GM23338 (cell line): ENCODE measurements at regions not wholly inside any gene's neighbourhood (a gene's known extent, or its start where the extent isn't known, plus 50 kb on each side); places are given as distances from the start of the nearest gene placed in this dataset.

Experiments
- ATAC-seq: fragments of 200-7000 bp; cut with Tn5 transposase; 3 replicates; pipeline ENCODE4 v1.9.1; 2020
- DNase-seq: peaks from one replicate; pipeline ENCODE4 v3.0.0-alpha.2; 2015; ENCODE audit warnings: low spot score
- H2AFZ ChIP-seq: fragments of 200-600 bp; sonication (generic); 2 replicates; pipeline ENCODE4 v1.8.0; 2016; ENCODE audit warnings: antibody characterized with exemption, mild to moderate bottlenecking, moderate library complexity
- H3F3A ChIP-seq: fragments of 200-600 bp; sonication (generic); replicated peaks from 2 replicates; pipeline ENCODE4 v1.8.0; 2017; ENCODE audit warnings: antibody characterized with exemption, mixed run types, low read depth
- H3K27ac ChIP-seq: fragments of 200-600 bp; sonication (generic); 2 replicates; pipeline ENCODE4 v1.6.1; 2016; ENCODE audit warnings: low read depth
- H3K27me3 ChIP-seq: fragments of 200-600 bp; sonication (generic); 2 replicates; pipeline ENCODE4 v1.8.0; 2016; ENCODE audit warnings: mild to moderate bottlenecking, mixed run types, moderate library complexity; ENCODE audit not compliant: insufficient read depth
- H3K36me3 ChIP-seq: fragments of 200-600 bp; sonication (generic); 2 replicates; pipeline ENCODE4 v1.8.0; 2016; ENCODE audit warnings: mild to moderate bottlenecking; ENCODE audit not compliant: insufficient read depth
- H3K4me1 ChIP-seq: fragments of 200-600 bp; sonication (generic); 2 replicates; pipeline ENCODE4 v1.8.0; 2016; ENCODE audit warnings: mild to moderate bottlenecking, moderate library complexity; ENCODE audit not compliant: insufficient read depth
- H3K4me2 ChIP-seq: fragments of 200-600 bp; sonication (generic); 2 replicates; pipeline ENCODE4 v1.7.1; 2017; ENCODE audit warnings: mixed run types
- H3K4me3 ChIP-seq: fragments of 200-600 bp; sonication (generic); 2 replicates; pipeline ENCODE4 v1.6.1; 2016; ENCODE audit warnings: mixed run types
- H3K79me2 ChIP-seq: fragments of 200-600 bp; sonication (generic); replicated peaks from 2 replicates; pipeline ENCODE4 v1.8.0; 2017; ENCODE audit warnings: mild to moderate bottlenecking; ENCODE audit not compliant: insufficient read depth
- H3K9me2 ChIP-seq: fragments of 200-600 bp; sonication (generic); 2 replicates; pipeline ENCODE4 v1.8.0; 2017; ENCODE audit not compliant: insufficient read depth
- H4K20me1 ChIP-seq: fragments of 200-600 bp; sonication (generic); replicated peaks from 2 replicates; pipeline ENCODE4 v1.8.0; 2017; ENCODE audit warnings: mild to moderate bottlenecking; ENCODE audit not compliant: insufficient read depth
- H3K27ac Mint-ChIP-seq: 2 replicates; pipeline ENCODE4 v1.8.0; 2020; ENCODE audit warnings: inconsistent platforms, mild to moderate bottlenecking, moderate library complexity, mixed read lengths
- H3K27me3 Mint-ChIP-seq: 3 replicates; pipeline ENCODE4 v1.8.0; 2022; ENCODE audit warnings: low read depth, mild to moderate bottlenecking, moderate library complexity, mixed read lengths, inconsistent platforms; ENCODE audit not compliant: insufficient read depth, poor library complexity
- H3K36me3 Mint-ChIP-seq: 3 replicates; pipeline ENCODE4 v1.8.0; 2021; ENCODE audit warnings: low read depth, mild to moderate bottlenecking, inconsistent platforms, moderate library complexity, mixed read lengths
- H3K4me1 Mint-ChIP-seq: 3 replicates; pipeline ENCODE4 v1.8.0; 2020; ENCODE audit warnings: mild to moderate bottlenecking, inconsistent platforms, mixed read lengths
- H3K4me3 Mint-ChIP-seq: 3 replicates; pipeline ENCODE4 v1.8.0; 2021; ENCODE audit warnings: moderate library complexity, mild to moderate bottlenecking, inconsistent platforms, mixed read lengths
- H3K9me3 Mint-ChIP-seq: 3 replicates; pipeline ENCODE4 v1.8.0; 2020; ENCODE audit warnings: moderate library complexity, mild to moderate bottlenecking, inconsistent platforms, mixed read lengths
- CREB1 ChIP-seq: fragments of 250-450 bp; sonication (Bioruptor Pico); IDR thresholded peaks from 2 replicates; pipeline ENCODE4 v1.5.0; 2020; ENCODE audit warnings: low read depth, mild to moderate bottlenecking, moderate library complexity
- ETS1 ChIP-seq: IDR thresholded peaks from 2 replicates; pipeline ENCODE4 v1.6.1; 2016; ENCODE audit warnings: antibody characterized with exemption
- EZH2 ChIP-seq: fragments of 200-600 bp; sonication (generic); IDR thresholded peaks from one replicate; pipeline ENCODE4 v1.8.0; 2017; ENCODE audit warnings: antibody characterized with exemption, mild to moderate bottlenecking, low read depth; ENCODE audit not compliant: unreplicated experiment
- JUNB ChIP-seq: IDR thresholded peaks from one replicate; pipeline ENCODE4 v1.6.1; 2016; ENCODE audit warnings: antibody characterized with exemption; ENCODE audit not compliant: unreplicated experiment
- NANOG ChIP-seq: IDR thresholded peaks from 2 replicates; pipeline ENCODE4 v1.6.1; 2016; ENCODE audit warnings: antibody characterized with exemption, borderline replicate concordance
- REST ChIP-seq: IDR thresholded peaks from one replicate; pipeline ENCODE4 v1.6.1; 2018; ENCODE audit warnings: antibody characterized with exemption; ENCODE audit not compliant: unreplicated experiment
- STAT1 ChIP-seq: IDR thresholded peaks from one replicate; pipeline ENCODE4 v1.6.1; 2016; ENCODE audit warnings: antibody characterized with exemption; ENCODE audit not compliant: unreplicated experiment
- TF ChIP-seq, protein P1 (sequence below), 2 experiments: fragments of 200-600 bp in 1 of 2; sonication (generic) in 1 of 2; conservative IDR thresholded peaks; 2 replicates each; pipeline versions ENCODE4 v1.5.1 to v1.6.1; 2016 to 2017; ENCODE audit warnings: antibody characterized with exemption in 2 of 2, low read depth in 2 of 2, mild to moderate bottlenecking in 2 of 2, moderate library complexity in 1 of 2

- H3K27ac ChIP-seq = no peak overlapping the region
- no peak overlapping the region for H2AFZ ChIP-seq
- Mint-ChIP-seq H3K4me3 (no peak overlapping the region), H3K9me3 (no peaks in the 10 kb centered on the region), H3K27me3 (no peaks in the 10 kb centered on the region), H3K36me3 (no peaks in the 10 kb centered on the region), H3K27ac (no peak overlapping the region), H3K4me1 (no peaks in the 10 kb centered on the region)
- no peaks in the 10 kb centered on the region for H4K20me1 ChIP-seq
- no peak overlapping the region for H3K4me2 ChIP-seq
- H3F3A ChIP-seq = no peaks in the 10 kb centered on the region
- H3K36me3 ChIP-seq = no peaks in the 10 kb centered on the region
- DNase-seq = no peak
- no peaks in the 10 kb centered on the region for H3K79me2 ChIP-seq
- ATAC-seq = no peak
- TF ChIP-seq NANOG (no peak), EZH2 (no peak), ETS1 (no peak)
- H3K9me2 ChIP-seq = peaks cover 4% of the 10 kb centered on the region; the same call in 1 of the 2 replicates
- H3K27me3 ChIP-seq = no peaks in the 10 kb centered on the region
- H3K4me3 ChIP-seq = no peak overlapping the region
- no peaks in the 10 kb centered on the region for H3K4me1 ChIP-seq
Observed at GRCh38 chr9:86676396-86676795, 270.9 kb downstream of the GAS1 start.

DNA sequence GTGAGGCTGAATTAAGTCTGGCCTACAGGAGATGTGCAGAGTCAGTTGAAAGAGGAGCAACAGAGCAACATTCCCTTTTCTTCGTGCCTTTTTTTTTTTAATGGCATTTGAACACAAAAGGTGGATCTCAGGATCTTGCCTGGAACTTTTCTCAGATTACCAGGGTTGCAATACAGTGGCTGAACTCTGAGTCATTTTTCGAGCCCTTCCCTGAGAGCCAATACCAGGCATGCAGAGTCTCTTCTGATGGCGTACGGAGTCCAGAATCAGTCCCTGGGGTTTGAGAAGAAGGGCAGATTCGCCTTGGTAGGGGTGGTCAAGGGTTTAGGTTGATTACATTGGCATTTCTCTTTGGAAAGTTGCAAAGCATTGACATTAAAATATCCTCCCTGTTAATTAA, 271.5 kb downstream of the GAS1 start:
- DNase-seq (no peak), ATAC-seq (no peak)
- Mint-ChIP-seq H3K27me3 (no peaks in the 10 kb centered on the region), H3K27ac (no peak overlapping the region), H3K36me3 (no peaks in the 10 kb centered on the region), H3K9me3 (0 out of 3 replicates have a peak, but pooled peaks cover 2% of the 10 kb centered on the region), H3K4me3 (no peak overlapping the region), H3K4me1 (no peaks in the 10 kb centered on the region)
- H3K4me1 ChIP-seq = no peaks in the 10 kb centered on the region
- H3K36me3 ChIP-seq = no peaks in the 10 kb centered on the region
- H3K9me2 ChIP-seq = peaks cover 4% of the 10 kb centered on the region; the same call in 1 of the 2 replicates
- no peaks in the 10 kb centered on the region for H3F3A ChIP-seq
- H3K79me2 ChIP-seq = no peaks in the 10 kb centered on the region
- H3K27ac ChIP-seq = no peak overlapping the region
- no peaks in the 10 kb centered on the region for H3K27me3 ChIP-seq
- H3K4me3 ChIP-seq = no peak overlapping the region
- no peaks in the 10 kb centered on the region for H4K20me1 ChIP-seq
- no peak overlapping the region for H2AFZ ChIP-seq
- TF ChIP-seq EZH2 = no peak
- TF ChIP-seq CREB1 (CRISPR knock-in tag) = no peak
- no peak for TF ChIP-seq STAT1
- TF ChIP-seq JUNB = no peak
- no peak for TF ChIP-seq ETS1
- TF ChIP-seq, protein P1, sequence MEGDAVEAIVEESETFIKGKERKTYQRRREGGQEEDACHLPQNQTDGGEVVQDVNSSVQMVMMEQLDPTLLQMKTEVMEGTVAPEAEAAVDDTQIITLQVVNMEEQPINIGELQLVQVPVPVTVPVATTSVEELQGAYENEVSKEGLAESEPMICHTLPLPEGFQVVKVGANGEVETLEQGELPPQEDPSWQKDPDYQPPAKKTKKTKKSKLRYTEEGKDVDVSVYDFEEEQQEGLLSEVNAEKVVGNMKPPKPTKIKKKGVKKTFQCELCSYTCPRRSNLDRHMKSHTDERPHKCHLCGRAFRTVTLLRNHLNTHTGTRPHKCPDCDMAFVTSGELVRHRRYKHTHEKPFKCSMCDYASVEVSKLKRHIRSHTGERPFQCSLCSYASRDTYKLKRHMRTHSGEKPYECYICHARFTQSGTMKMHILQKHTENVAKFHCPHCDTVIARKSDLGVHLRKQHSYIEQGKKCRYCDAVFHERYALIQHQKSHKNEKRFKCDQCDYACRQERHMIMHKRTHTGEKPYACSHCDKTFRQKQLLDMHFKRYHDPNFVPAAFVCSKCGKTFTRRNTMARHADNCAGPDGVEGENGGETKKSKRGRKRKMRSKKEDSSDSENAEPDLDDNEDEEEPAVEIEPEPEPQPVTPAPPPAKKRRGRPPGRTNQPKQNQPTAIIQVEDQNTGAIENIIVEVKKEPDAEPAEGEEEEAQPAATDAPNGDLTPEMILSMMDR (conservative IDR thresholded peaks at IDR 0.05; ENCODE audit: low read depth in 2 of 2) = no peak
- TF ChIP-seq REST = no peak
- H3K4me2 ChIP-seq = no peak overlapping the region
